ENCODE measurements at regions not wholly inside any gene's neighbourhood (a gene's known extent, or its start where the extent isn't known, plus 50 kb on each side); places are given as distances from the start of the nearest gene placed in this dataset.

DNA sequence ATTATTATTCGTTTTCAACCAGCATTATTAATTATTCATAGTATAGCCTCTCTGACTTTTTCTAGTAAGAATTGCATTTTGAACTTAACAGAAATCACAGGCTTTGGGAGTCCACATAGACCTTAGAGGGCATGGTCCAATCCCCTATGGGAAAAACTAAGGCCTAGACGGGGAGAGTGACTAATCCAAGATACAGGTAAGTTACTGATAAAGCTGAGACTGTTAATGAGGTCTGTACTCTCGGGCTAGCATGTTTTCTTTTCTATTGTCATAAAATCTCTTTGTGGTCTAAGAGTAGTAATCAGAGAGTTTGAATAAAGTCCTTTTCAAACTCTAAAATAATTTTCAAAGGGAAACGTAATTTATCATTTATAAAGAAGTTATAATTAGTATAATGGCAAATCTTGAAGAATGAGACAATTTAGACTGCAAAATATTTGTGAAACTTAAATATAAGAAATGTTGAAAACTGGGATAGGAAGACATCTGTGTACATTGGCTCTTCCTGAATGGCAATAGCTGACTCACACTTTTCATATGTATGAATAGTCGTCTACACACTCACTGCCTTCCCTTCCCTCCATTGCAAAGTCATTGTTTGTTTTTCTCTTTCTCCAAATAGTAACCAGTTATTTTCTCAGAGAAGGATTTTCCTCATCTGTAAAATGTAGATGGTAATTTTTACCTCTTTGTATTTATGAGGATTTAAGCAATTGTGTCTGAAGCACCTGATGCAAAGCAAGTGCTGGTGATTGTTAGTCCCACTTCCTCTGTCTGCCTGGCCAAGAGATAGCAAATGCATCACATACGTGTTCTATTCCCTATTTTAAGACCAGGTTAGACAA is 207.9 kb upstream of the CD180 start:
- TF ChIP-seq CTCF (IDR thresholded peaks at IDR 0.05; ENCODE audit: insufficient read depth, low read length) = no peak

DNA sequence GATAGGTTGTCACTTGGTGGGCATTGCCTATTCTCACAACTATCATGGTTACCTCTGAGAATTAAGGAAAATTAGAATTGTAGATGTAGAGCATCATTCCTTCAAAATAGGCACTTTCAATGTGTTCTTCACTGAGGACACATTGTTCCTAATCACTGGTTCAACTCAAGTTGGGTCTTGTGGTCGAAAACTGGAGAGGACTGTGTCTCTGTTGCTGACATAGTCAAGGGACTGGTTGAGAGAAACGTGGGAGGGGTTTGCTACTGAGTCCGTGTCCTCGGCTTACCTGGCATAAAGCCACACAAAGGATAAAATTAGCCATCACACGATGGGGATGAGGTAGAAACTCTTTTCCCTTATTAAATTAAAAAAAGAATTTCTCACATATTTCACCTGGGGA is 205.9 kb upstream of the CD180 start:
- no peak overlapping the region for H3K4me3 ChIP-seq (ENCODE audit: low read depth, low read length)
- DNase-seq (ENCODE audit: low read depth) = no peak
- no peak for TF ChIP-seq CTCF (IDR thresholded peaks at IDR 0.05; ENCODE audit: insufficient read depth, low read length)

More for the DNA sequence above, 207.9 kb upstream of the CD180 start:
- no peak overlapping the region for H3K4me3 ChIP-seq (ENCODE audit: low read depth, low read length)
- peak; percentile 58 for DNase-seq (ENCODE audit: low read depth)

- no peak for DNase-seq (ENCODE audit: low read depth)
- TF ChIP-seq CTCF (IDR thresholded peaks at IDR 0.05; ENCODE audit: insufficient read depth, low read length) = no peak
- no peak overlapping the region for H3K4me3 ChIP-seq (ENCODE audit: low read depth, low read length)
Measured at GRCh38 chr5:67401172-67401571, 204.6 kb upstream of the CD180 start.

DNA sequence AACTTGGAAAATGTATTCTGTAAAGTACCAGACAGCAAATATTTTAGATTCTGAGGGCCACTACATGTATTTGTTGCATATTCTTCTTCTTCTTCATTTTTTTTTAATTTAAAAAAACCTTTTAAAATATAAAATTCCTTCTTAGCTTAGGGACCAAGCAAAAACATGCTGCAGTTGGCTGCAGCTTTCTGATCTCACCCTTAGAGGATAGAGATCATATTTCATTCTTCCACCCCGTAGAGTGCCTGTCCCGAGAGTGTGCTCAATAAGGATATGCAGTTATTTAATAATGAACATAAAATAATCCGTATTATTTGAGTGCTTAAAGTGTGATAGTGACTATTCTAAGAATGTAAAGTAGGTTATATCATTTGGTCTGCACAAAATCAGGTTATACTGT is 204.2 kb upstream of the CD180 start:
- no peak for TF ChIP-seq CTCF (IDR thresholded peaks at IDR 0.05; ENCODE audit: insufficient read depth, low read length)
- no peak overlapping the region for H3K4me3 ChIP-seq (ENCODE audit: low read depth, low read length)
- peak; percentile 9 for DNase-seq (ENCODE audit: low read depth)

GRCh38 chr5:67395790-67396418 is 199.3 kb upstream of the CD180 start:
- DNase-seq (ENCODE audit: low read depth) = peak; percentile 8
- no peak overlapping the region for H3K4me3 ChIP-seq (ENCODE audit: low read depth, low read length)
- no peak for TF ChIP-seq CTCF (IDR thresholded peaks at IDR 0.05; ENCODE audit: insufficient read depth, low read length)

- no peak for DNase-seq (ENCODE audit: low read depth)
- H3K4me3 ChIP-seq (ENCODE audit: low read depth, low read length) = no peak overlapping the region
- no peak for TF ChIP-seq CTCF (IDR thresholded peaks at IDR 0.05; ENCODE audit: insufficient read depth, low read length)
Measured at GRCh38 chr5:67393211-67393610, 196.6 kb upstream of the CD180 start.

Data from fibroblast of the aortic adventitia (primary cell).